ENCODE measurements at regions not wholly inside any gene's neighbourhood (a gene's known extent, or its start where the extent isn't known, plus 50 kb on each side); places are given as distances from the start of the nearest gene placed in this dataset.
"Not testable (repeated sequence)": the region's sequence is repeated elsewhere in the genome, so short reads cannot be mapped to it uniquely, and the experiment has no call there.

GRCh38 chr3:134722969-134723368 lies 72.1 kb upstream of the EPHB1 start:
- Mint-ChIP-seq H3K27ac (no peak overlapping the region), H3K9me3 (no peaks in the 10 kb centered on the region), H3K36me3 (ENCODE audit: low read depth) (no peaks in the 10 kb centered on the region), H3K4me3 (no peak overlapping the region), H3K4me1 (peaks cover 16% of the 10 kb centered on the region), H3K27me3 (ENCODE audit: low read depth, poor library complexity) (peaks cover 28% of the 10 kb centered on the region)
- no peak for DNase-seq
- TF ChIP-seq CTCF (IDR thresholded peaks at IDR 0.05) = no peak

GRCh38 chr3:134729649-134730048 lies 65.4 kb upstream of the EPHB1 start:
- H3K4me1 Mint-ChIP-seq = peaks cover 16% of the 10 kb centered on the region
- H3K27me3 Mint-ChIP-seq (ENCODE audit: low read depth, poor library complexity) = peaks cover 27% of the 10 kb centered on the region
- TF ChIP-seq CTCF (IDR thresholded peaks at IDR 0.05) = no peak
- no peak overlapping the region for H3K27ac Mint-ChIP-seq
- no peaks in the 10 kb centered on the region for H3K36me3 Mint-ChIP-seq (ENCODE audit: low read depth)
- no peak overlapping the region for H3K4me3 Mint-ChIP-seq
- no peaks in the 10 kb centered on the region for H3K9me3 Mint-ChIP-seq
- no peak for DNase-seq

- Mint-ChIP-seq H3K36me3 (ENCODE audit: low read depth) (no peaks in the 10 kb centered on the region), H3K27me3 (ENCODE audit: low read depth, poor library complexity) (peaks cover 44% of the 10 kb centered on the region), H3K9me3 (no peaks in the 10 kb centered on the region), H3K4me1 (no peaks in the 10 kb centered on the region), H3K27ac (no peak overlapping the region), H3K4me3 (no peak overlapping the region)
- TF ChIP-seq CTCF (IDR thresholded peaks at IDR 0.05) = no peak
- DNase-seq = no peak
Observed at GRCh38 chr3:134737516-134737915, 57.5 kb upstream of the EPHB1 start.

- not testable (repeated sequence) for H3K36me3 Mint-ChIP-seq (ENCODE audit: low read depth); DNase-seq; H3K27ac Mint-ChIP-seq; H3K9me3 Mint-ChIP-seq; H3K4me1 Mint-ChIP-seq; H3K4me3 Mint-ChIP-seq
- peaks cover 34% of the 10 kb centered on the region for H3K27me3 Mint-ChIP-seq (ENCODE audit: low read depth, poor library complexity)
Observed at GRCh38 chr3:134740077-134740476, 55.0 kb upstream of the EPHB1 start.

- H3K9me3 Mint-ChIP-seq = peaks cover 5% of the 10 kb centered on the region
Observed at GRCh38 chr3:134742202-134742601, 52.9 kb upstream of the EPHB1 start.

GRCh38 chr3:134743006-134743405 lies 52.1 kb upstream of the EPHB1 start:
- TF ChIP-seq CTCF (IDR thresholded peaks at IDR 0.05) = no peak
- Mint-ChIP-seq H3K9me3 (peaks cover 5% of the 10 kb centered on the region), H3K27me3 (ENCODE audit: low read depth, poor library complexity) (peaks cover 25% of the 10 kb centered on the region), H3K27ac (no peak overlapping the region), H3K36me3 (ENCODE audit: low read depth) (no peaks in the 10 kb centered on the region), H3K4me3 (no peak overlapping the region), H3K4me1 (no peaks in the 10 kb centered on the region)
- DNase-seq = no peak

More at GRCh38 chr3:134742202-134742601, 52.9 kb upstream of the EPHB1 start:
- H3K4me1 Mint-ChIP-seq = no peaks in the 10 kb centered on the region
- no peak overlapping the region for H3K4me3 Mint-ChIP-seq
- H3K36me3 Mint-ChIP-seq (ENCODE audit: low read depth) = no peaks in the 10 kb centered on the region
- no peak overlapping the region for H3K27ac Mint-ChIP-seq
- DNase-seq = no peak
- H3K27me3 Mint-ChIP-seq (ENCODE audit: low read depth, poor library complexity) = peaks cover 26% of the 10 kb centered on the region
- no peak for TF ChIP-seq CTCF (IDR thresholded peaks at IDR 0.05)

All from nephron progenitor cell (in vitro differentiated cells).